ENCODE measurements at regions not wholly inside any gene's neighbourhood (a gene's known extent, or its start where the extent isn't known, plus 50 kb on each side); places are given as distances from the start of the nearest gene placed in this dataset.

DNA sequence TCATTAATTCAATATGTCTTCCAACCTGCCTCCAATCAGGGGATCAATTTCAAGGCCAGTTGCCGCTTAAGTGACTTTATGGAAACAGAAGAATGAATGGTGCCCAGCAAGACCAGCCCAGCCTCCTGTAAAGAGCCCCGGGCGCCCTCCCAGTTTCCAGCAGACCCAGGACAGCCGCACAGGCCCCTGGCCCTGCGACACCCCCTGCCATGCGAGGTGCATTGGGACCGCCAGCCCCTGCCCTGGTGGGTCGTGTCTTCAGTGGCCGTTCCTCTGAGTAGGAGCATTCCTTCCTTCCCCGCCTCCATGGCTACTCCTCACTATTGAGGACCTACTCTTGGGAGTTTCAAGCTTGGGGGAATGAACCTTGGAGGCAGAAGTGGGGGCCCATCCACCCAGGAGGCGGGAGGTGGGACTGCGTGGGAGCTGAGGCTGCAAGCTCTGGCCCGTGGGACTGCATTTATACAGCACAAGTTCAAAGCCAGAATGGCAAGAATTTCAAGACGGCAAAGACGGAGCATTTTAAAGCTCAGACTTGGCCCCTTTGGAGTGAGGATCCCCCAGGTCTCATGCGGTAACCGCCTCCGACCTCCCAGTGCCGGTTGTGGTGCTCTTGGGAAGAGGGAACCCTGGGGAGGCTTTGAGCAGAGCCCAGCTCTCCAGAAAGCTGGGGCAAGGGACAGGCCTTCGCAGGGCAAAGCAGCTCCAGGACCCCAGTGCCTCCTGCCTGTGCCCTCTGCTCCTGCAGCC is 73.1 kb upstream of the ACTRT2 start:
- H3K36me3 ChIP-seq: no peaks in the 10 kb centered on the region
- Mint-ChIP-seq H3K4me3 (no peak overlapping the region), H3K9me3 (peaks cover 2% of the 10 kb centered on the region), H3K27me3 (ENCODE audit: insufficient read depth, low read depth) (peaks cover 6% of the 10 kb centered on the region), H3K4me1 (peaks cover 3% of the 10 kb centered on the region), H3K36me3 (no peaks in the 10 kb centered on the region), H3K27ac (no peak overlapping the region)
- no peaks in the 10 kb centered on the region for H3K27me3 ChIP-seq
- no peak overlapping the region for H2AFZ ChIP-seq (replicated peaks)
- H3K27ac ChIP-seq: no peak overlapping the region
- no peaks in the 10 kb centered on the region for H3F3A ChIP-seq (ENCODE audit: low read depth)
- no peak overlapping the region for H3K9ac ChIP-seq
- TF ChIP-seq, protein P1, sequence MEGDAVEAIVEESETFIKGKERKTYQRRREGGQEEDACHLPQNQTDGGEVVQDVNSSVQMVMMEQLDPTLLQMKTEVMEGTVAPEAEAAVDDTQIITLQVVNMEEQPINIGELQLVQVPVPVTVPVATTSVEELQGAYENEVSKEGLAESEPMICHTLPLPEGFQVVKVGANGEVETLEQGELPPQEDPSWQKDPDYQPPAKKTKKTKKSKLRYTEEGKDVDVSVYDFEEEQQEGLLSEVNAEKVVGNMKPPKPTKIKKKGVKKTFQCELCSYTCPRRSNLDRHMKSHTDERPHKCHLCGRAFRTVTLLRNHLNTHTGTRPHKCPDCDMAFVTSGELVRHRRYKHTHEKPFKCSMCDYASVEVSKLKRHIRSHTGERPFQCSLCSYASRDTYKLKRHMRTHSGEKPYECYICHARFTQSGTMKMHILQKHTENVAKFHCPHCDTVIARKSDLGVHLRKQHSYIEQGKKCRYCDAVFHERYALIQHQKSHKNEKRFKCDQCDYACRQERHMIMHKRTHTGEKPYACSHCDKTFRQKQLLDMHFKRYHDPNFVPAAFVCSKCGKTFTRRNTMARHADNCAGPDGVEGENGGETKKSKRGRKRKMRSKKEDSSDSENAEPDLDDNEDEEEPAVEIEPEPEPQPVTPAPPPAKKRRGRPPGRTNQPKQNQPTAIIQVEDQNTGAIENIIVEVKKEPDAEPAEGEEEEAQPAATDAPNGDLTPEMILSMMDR (IDR thresholded peaks at IDR 0.05): no peak
- no peak for TF ChIP-seq EZH2phosphoT487 (IDR thresholded peaks at IDR 0.05)
- no peak overlapping the region for H3K4me3 ChIP-seq
- H3K9me3 ChIP-seq (ENCODE audit: low read depth): peaks cover 4% of the 10 kb centered on the region
- no peak for DNase-seq (ENCODE audit: low spot score)
- H3K79me2 ChIP-seq (ENCODE audit: low read depth): no peaks in the 10 kb centered on the region
- H4K20me1 ChIP-seq (ENCODE audit: low read depth): no peaks in the 10 kb centered on the region
- no peak overlapping the region for H3K4me2 ChIP-seq
- H3K4me1 ChIP-seq: no peaks in the 10 kb centered on the region

DNA sequence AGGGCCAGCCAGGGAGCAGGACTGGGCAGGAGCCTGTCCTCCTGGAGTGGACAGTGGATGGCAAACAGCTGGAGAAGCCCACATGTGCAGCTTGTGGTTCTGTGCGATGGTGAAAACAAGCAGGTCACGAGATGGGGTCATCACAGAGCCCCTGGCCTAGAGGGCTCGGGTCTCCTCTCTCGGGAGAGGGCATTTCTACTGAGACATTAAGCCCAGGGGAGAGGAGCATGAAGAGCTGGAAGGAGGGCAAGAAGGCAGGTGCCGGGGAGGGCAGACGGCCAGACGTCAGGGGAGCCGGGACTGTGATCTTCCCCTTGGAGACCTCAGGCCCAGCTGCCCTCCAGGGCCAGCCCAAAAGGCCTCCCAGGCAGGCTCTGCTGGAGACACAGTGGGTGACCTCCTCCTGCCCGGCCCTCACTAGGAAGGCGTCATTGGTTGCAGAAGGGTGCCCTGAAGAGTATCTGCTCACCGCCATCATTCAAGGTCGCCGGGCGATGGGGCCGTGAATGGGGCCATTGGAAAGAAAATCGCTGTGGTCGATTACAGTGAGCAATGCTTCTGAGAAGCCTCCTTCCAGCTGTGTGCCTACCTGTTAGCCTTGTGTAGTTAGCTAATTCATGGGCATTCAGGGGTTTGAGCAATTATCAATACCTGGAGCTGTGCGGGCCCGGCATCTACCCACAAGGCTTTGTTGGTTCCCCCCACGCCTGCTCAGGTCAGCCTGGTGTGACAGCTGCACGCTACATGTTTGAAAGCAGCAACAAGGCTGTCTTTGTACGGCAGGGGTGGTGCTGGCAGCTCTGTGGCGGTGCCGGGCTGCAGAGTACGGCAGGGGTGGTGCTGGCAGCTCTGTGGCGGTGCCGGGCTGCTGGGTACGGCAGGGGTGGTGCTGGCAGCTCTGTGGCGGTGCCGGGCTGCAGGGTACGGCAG is 72.3 kb upstream of the ACTRT2 start:
- Histone ChIP-seq H2AFZ (replicated peaks) (no peak overlapping the region), H3K4me1 (no peaks in the 10 kb centered on the region), H3K9me3 (ENCODE audit: low read depth) (peaks cover 12% of the 10 kb centered on the region), H3K36me3 (no peaks in the 10 kb centered on the region), H3K27me3 (no peaks in the 10 kb centered on the region), H4K20me1 (ENCODE audit: low read depth) (no peaks in the 10 kb centered on the region), H3K4me2 (no peak overlapping the region), H3K27ac (no peak overlapping the region), H3K9ac (no peak overlapping the region), H3K79me2 (ENCODE audit: low read depth) (no peaks in the 10 kb centered on the region), H3F3A (ENCODE audit: low read depth) (no peaks in the 10 kb centered on the region), H3K4me3 (no peak overlapping the region)
- TF ChIP-seq EZH2 (IDR thresholded peaks at IDR 0.05): no peak
- TF ChIP-seq, protein P1 (IDR thresholded peaks at IDR 0.05): no peak
- peaks cover 6% of the 10 kb centered on the region for H3K27me3 Mint-ChIP-seq (ENCODE audit: insufficient read depth, low read depth)
- no peaks in the 10 kb centered on the region for H3K36me3 Mint-ChIP-seq
- no peak overlapping the region for H3K4me3 Mint-ChIP-seq
- H3K9me3 Mint-ChIP-seq: peaks cover 9% of the 10 kb centered on the region
- no peak for DNase-seq (ENCODE audit: low spot score)
- peaks cover 3% of the 10 kb centered on the region for H3K4me1 Mint-ChIP-seq
- H3K27ac Mint-ChIP-seq: no peak overlapping the region

DNA sequence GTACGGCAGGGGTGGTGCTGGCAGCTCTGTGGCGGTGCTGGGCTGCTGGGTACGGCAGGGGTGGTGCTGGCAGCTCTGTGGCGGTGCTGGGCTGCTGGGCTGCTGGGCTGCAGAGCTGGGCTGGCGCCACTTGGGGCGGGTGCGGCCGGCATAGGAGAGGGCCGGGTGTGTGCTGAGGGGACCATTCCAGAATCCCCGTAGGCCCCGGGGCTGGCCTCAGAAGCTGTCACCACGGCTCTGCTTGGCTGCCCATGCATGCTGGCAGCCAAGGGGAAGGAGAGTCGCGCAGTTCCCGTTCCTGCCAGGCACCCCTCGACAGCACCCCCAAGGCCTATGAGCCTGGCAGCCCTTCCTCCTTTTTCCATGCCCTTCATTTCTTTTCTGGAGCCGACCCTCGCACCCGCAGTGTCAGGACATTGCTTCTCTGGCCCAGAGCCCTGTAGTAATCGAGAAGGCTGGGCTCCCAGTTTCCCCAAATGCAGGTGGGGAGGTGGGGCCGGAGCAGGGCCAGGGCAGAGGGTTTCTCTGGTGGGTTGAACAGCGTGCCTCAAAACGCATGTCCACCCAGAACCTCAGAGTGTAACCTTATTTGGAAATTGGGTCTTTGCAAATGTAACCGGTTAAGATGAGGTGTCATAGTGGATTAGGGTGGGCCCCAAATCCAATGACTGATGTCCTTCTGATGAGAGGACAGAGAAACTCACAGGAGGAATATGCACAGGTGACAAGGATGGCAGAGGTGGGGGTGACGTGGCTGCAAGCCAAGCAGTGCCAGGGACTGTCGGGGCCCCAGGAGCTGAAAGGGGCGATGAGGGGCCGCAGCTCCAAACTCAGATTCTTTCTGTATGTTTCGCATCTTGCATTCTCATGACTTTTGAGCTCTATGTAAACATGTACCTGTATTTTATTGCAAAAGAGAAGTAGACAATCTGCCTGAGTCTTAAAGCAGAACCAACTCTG is 71.0 kb upstream of the ACTRT2 start:
- Mint-ChIP-seq H3K9me3 (peaks cover 19% of the 10 kb centered on the region), H3K4me1 (peaks cover 3% of the 10 kb centered on the region), H3K27ac (no peak overlapping the region), H3K27me3 (ENCODE audit: insufficient read depth, low read depth) (peaks cover 6% of the 10 kb centered on the region), H3K36me3 (no peaks in the 10 kb centered on the region), H3K4me3 (no peak overlapping the region)
- H3K27me3 ChIP-seq: no peaks in the 10 kb centered on the region
- no peak for TF ChIP-seq EZH2 (IDR thresholded peaks at IDR 0.05)
- TF ChIP-seq, protein P1 (IDR thresholded peaks at IDR 0.05): no peak
- TF ChIP-seq EZH2phosphoT487 (IDR thresholded peaks at IDR 0.05): no peak
- no peaks in the 10 kb centered on the region for H3K36me3 ChIP-seq
- H3K4me2 ChIP-seq: no peak overlapping the region
- no peaks in the 10 kb centered on the region for H4K20me1 ChIP-seq (ENCODE audit: low read depth)
- no peak overlapping the region for H2AFZ ChIP-seq (replicated peaks)
- no peaks in the 10 kb centered on the region for H3K4me1 ChIP-seq
- H3K79me2 ChIP-seq (ENCODE audit: low read depth): no peaks in the 10 kb centered on the region
- H3K9me3 ChIP-seq (ENCODE audit: low read depth): peaks cover 19% of the 10 kb centered on the region
- no peak overlapping the region for H3K27ac ChIP-seq
- no peaks in the 10 kb centered on the region for H3F3A ChIP-seq (ENCODE audit: low read depth)
- no peak overlapping the region for H3K9ac ChIP-seq
- no peak for DNase-seq (ENCODE audit: low spot score)
- H3K4me3 ChIP-seq: no peak overlapping the region
